ENCODE measurements at regions not wholly inside any gene's neighbourhood (a gene's known extent, or its start where the extent isn't known, plus 50 kb on each side); places are given as distances from the start of the nearest gene placed in this dataset.

DNA sequence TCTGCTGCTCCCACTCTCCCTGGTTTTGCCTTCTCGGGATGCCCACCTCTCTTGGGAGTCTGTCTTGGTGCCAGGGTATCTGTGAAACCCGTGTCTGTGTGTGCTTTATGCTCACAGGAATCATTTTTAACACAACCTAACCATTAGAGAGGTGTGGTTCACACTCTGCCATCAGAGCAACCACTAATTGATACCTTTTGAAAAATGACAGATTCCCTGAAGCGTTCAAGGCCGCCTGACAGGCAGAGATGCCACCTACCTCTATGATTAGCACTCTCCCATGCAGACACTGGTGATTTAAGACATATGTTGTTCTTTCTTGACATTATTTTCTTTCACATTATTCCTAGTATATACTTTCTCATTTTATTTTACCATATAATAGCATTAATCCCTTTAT lies 207.3 kb upstream of the SGCD start:
- TF ChIP-seq POLR2A (IDR thresholded peaks at IDR 0.05; ENCODE audit: borderline replicate concordance, extremely low read depth, insufficient read depth, insufficient read length) (no peak), POLR2AphosphoS5 (IDR thresholded peaks at IDR 0.05; ENCODE audit: low read depth, low read length) (no peak), ZFX (IDR thresholded peaks at IDR 0.05) (no peak), JUND (IDR thresholded peaks at IDR 0.05) (no peak), TCF7L2 (IDR thresholded peaks at IDR 0.05; ENCODE audit: borderline replicate concordance, extremely low read depth, insufficient read depth, insufficient read length) (no peak), ELF1 (IDR thresholded peaks at IDR 0.05; ENCODE audit: borderline replicate concordance, low read depth) (no peak)
- TF ChIP-seq, protein P1, sequence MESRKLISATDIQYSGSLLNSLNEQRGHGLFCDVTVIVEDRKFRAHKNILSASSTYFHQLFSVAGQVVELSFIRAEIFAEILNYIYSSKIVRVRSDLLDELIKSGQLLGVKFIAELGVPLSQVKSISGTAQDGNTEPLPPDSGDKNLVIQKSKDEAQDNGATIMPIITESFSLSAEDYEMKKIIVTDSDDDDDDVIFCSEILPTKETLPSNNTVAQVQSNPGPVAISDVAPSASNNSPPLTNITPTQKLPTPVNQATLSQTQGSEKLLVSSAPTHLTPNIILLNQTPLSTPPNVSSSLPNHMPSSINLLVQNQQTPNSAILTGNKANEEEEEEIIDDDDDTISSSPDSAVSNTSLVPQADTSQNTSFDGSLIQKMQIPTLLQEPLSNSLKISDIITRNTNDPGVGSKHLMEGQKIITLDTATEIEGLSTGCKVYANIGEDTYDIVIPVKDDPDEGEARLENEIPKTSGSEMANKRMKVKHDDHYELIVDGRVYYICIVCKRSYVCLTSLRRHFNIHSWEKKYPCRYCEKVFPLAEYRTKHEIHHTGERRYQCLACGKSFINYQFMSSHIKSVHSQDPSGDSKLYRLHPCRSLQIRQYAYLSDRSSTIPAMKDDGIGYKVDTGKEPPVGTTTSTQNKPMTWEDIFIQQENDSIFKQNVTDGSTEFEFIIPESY (IDR thresholded peaks at IDR 0.05; ENCODE audit: extremely low read depth, insufficient replicate concordance, low read length) = no peak
- TF ChIP-seq, protein P2, sequence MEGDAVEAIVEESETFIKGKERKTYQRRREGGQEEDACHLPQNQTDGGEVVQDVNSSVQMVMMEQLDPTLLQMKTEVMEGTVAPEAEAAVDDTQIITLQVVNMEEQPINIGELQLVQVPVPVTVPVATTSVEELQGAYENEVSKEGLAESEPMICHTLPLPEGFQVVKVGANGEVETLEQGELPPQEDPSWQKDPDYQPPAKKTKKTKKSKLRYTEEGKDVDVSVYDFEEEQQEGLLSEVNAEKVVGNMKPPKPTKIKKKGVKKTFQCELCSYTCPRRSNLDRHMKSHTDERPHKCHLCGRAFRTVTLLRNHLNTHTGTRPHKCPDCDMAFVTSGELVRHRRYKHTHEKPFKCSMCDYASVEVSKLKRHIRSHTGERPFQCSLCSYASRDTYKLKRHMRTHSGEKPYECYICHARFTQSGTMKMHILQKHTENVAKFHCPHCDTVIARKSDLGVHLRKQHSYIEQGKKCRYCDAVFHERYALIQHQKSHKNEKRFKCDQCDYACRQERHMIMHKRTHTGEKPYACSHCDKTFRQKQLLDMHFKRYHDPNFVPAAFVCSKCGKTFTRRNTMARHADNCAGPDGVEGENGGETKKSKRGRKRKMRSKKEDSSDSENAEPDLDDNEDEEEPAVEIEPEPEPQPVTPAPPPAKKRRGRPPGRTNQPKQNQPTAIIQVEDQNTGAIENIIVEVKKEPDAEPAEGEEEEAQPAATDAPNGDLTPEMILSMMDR (IDR thresholded peaks at IDR 0.05 in 2 of 3, conservative IDR thresholded peaks at IDR 0.05 in 1 of 3; ENCODE audit: borderline replicate concordance in 1 of 3, insufficient read depth in 1 of 3, low read depth in 2 of 3, low read length in 2 of 3) = no peak
